GM12873 (cell line): ENCODE measurements at regions not wholly inside any gene's neighbourhood (a gene's known extent, or its start where the extent isn't known, plus 50 kb on each side); places are given as distances from the start of the nearest gene placed in this dataset.

Source experiments
- TF ChIP-seq, protein P1 (sequence below): IDR thresholded peaks from 2 replicates; pipeline ENCODE4 v1.5.1; 2012; ENCODE audit warnings: low read depth, mild to moderate bottlenecking, moderate library complexity, low read length, control low read depth; ENCODE audit not compliant: insufficient read depth; ENCODE audit errors: missing control alignments

DNA sequence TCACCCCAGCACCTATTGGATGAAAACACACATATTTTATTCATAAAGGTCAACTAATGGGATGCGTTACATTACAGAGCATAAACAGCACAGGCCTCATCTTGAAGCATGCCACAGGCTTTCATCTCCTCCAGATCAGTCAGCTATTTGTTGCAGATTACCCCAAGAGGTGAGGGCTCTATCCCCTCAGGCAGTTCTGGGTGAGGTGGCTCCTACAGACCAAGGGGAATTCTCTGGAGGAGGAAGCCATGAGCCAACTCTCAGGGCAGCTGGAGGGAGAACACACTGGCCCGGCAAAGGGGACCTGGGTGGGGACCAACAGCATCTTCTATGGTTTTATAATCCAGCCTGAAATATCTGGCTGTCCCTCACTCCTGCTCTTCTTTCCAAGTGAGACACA is 126.4 kb upstream of the BTBD3 start:
- TF ChIP-seq, protein P1, sequence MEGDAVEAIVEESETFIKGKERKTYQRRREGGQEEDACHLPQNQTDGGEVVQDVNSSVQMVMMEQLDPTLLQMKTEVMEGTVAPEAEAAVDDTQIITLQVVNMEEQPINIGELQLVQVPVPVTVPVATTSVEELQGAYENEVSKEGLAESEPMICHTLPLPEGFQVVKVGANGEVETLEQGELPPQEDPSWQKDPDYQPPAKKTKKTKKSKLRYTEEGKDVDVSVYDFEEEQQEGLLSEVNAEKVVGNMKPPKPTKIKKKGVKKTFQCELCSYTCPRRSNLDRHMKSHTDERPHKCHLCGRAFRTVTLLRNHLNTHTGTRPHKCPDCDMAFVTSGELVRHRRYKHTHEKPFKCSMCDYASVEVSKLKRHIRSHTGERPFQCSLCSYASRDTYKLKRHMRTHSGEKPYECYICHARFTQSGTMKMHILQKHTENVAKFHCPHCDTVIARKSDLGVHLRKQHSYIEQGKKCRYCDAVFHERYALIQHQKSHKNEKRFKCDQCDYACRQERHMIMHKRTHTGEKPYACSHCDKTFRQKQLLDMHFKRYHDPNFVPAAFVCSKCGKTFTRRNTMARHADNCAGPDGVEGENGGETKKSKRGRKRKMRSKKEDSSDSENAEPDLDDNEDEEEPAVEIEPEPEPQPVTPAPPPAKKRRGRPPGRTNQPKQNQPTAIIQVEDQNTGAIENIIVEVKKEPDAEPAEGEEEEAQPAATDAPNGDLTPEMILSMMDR: no peak

DNA sequence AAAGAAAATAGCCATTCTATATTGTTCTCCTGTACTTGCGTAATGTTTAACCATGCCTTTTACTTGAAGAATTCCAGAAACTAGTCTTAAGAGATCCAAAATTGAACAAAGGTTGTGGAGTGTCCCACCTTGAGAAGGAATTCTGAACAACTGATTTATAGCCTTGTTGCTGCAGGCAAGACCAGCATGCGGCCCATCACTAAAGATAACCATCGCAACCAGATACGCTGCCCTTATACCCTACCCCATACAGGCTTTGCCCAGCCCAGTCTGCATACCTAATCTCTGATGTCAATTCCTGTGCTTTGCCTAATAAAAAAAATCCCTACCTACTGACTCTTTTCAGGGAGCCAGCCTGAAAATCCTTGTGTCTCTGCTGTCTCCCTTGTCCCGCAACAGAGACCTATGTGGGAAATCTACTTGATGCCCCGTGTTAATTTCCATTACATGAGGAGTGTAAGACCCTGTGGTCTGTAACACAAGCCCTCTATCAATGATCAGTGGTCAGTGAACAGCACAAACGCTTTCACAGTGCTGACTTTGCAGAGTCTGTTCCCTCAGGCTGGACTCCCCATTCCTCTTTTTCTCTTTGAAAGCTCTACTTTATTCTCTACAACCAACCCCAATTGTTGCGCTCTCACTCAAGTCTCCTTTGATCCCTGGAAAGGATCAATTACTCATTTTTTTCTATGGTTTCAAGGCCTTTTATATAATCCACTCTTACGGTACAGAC is 125.7 kb upstream of the BTBD3 start:
- TF ChIP-seq, protein P1: no peak

DNA sequence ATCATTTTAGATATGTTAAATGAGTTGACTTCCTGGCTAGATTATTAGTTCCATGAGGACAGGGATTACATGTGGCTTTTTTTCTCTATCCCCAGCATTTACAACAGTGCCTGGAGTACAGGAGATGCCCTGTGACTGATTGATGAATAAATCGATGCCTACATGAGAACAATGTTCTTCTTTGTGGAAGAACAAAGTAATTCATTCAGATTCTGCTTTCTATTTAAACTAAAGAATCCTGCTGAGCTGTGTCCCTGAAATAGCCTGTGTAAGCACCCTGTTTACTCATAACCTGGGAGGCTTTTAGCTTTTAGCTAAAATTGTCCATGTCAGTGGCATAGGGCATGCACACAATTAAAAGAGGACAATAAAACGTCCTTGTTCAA is 125.1 kb upstream of the BTBD3 start:
- TF ChIP-seq, protein P1: no peak

DNA sequence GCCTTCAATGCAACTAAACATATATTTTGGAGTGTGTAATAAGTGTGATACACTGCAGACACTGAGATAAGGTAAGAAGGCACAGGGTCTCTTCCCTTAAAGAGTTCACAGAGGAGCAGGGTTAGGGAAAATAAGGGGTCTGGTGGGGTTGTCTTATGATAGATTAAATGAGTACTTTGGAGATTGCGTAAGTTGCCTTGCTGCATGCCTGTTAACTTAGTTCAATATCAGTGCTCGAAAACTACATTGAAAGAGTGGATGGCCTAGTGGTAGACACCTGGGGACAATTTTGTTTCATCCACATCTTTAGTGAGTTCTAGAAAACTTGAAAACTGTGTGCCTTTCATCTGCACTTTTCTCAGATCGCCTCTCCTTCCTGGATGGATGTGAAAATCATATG is 123.2 kb upstream of the BTBD3 start:
- TF ChIP-seq, protein P1: no peak

DNA sequence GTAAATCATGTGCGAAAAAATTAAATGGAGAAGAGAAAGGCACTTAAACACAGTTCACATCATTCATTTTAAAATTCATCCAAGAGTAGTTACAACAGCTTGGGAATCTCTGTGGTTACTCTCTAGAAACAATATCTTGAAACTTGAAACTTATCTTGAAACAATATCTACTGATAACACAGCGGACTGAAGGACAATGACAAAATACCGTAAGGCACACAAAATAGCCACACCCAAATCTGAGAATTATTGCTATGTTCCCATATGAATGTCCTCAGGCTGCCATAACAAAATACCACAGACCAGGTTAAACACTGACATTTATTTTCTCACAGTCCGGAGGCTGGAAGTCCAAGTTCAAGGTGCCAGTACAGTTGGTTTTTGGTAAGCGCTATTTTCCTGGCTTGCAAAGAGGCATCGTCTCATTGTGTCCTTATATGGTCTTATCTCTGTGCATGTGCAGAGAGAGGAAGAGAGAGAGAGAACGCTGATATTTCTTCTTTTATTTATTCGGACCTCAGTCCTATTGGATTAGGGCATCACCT is 122.5 kb upstream of the BTBD3 start:
- TF ChIP-seq, protein P1: no peak

DNA sequence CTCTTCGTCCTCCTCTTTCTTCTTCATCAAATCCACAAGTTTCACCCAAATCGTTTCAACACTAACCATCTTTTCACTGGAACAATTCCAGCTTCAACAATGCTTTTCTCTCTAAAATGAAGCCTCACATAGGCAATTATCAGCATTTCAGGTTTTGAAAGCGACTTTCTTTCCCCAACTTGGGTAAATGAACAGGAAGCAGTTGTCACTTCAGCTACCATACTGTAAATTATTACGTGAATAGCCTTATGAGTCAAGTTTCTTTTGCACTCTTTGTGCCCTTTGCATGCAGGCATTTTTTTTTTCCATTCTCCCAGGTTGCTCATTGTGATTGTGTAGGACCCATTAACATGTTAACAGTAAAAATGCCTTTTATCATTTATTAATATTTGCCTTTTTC is 121.7 kb upstream of the BTBD3 start:
- TF ChIP-seq, protein P1: no peak

DNA sequence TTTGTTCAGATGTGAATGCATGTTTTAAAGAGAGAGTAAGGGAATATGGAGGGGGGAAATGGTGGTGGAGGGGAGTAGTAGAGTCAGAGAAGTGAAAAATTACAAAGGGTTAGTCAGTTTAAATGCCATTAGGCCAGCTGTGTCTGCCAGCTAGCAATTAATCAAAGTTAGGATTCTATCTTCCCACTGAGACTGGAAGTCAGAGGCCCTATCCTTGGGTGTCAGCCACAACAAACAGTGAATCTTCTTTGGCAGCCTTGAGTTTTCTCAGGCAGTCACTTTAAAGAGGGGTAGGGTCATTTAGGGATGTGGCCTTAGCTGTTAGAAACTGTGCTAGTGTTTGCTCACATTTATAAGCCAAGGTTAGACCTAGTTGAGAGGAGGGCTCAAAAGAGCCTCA is 120.5 kb upstream of the BTBD3 start:
- TF ChIP-seq, protein P1: no peak

DNA sequence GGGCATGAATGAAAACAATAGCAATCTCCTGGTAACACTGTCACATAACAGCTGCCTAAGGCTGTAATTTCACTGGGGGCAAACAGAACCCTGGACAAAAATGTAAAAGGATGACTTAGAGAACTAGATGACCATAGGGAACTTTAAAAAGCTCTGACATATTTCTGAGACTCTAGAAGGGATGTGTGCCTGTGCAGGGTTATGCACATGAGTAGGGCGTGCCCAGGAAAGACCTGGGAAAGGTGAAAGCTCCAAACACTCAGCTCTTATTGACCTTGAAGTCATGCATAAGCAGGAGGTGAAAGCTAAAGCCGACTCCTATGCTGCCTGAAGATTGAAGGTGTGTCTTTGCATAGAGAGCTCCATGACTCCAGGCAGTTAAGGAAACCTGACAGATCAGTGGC is 118.4 kb upstream of the BTBD3 start:
- TF ChIP-seq, protein P1: no peak
